ENCODE measurements at regions not wholly inside any gene's neighbourhood (a gene's known extent, or its start where the extent isn't known, plus 50 kb on each side); places are given as distances from the start of the nearest gene placed in this dataset.
"Not testable (repeated sequence)": the region's sequence is repeated elsewhere in the genome, so short reads cannot be mapped to it uniquely, and the experiment has no call there.

DNA sequence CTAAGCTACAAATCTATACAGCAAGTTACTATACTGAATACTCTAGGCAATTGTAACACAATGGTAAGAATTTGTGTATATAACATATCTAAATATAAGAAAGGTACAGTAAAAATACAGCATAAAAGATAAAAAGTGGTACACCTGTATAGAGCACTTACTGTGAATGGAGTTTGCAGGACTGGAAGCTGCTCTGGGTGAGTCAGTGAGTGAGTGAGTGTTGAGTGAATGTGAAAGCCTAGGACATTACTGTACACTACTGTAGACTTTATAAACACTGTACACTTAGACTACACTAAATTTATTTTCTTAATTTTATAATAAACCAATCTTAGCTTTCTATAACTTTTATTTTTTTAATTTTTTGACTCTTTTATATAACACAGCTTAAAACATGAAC is 123.1 kb downstream of the ZMAT3 start:
- DNase-seq (ENCODE audit: low read depth): no peak
- no peak overlapping the region for H3K4me3 ChIP-seq (ENCODE audit: low read depth, low read length)
- TF ChIP-seq, protein P1, sequence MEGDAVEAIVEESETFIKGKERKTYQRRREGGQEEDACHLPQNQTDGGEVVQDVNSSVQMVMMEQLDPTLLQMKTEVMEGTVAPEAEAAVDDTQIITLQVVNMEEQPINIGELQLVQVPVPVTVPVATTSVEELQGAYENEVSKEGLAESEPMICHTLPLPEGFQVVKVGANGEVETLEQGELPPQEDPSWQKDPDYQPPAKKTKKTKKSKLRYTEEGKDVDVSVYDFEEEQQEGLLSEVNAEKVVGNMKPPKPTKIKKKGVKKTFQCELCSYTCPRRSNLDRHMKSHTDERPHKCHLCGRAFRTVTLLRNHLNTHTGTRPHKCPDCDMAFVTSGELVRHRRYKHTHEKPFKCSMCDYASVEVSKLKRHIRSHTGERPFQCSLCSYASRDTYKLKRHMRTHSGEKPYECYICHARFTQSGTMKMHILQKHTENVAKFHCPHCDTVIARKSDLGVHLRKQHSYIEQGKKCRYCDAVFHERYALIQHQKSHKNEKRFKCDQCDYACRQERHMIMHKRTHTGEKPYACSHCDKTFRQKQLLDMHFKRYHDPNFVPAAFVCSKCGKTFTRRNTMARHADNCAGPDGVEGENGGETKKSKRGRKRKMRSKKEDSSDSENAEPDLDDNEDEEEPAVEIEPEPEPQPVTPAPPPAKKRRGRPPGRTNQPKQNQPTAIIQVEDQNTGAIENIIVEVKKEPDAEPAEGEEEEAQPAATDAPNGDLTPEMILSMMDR (IDR thresholded peaks at IDR 0.05; ENCODE audit: insufficient read depth, low read length): no peak

DNA sequence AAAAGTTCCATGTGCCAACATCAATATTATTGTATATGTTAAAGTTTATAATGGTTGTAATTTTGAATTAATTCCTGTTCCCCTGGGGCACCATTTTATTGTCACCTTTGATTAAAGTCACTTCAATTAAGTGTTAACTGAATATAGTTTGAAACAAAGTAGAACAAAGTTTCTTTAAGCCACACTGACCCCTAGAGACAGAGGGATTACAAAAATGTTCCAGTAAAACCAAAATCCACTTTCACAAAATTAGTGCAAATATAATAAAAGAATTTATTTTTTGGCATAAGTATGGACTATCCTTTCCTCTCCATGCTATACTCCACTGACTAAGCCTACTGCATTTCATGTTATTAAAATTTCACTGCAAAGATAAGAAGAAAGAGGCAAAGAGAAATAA is 123.9 kb downstream of the ZMAT3 start:
- TF ChIP-seq, protein P1 (IDR thresholded peaks at IDR 0.05; ENCODE audit: insufficient read depth, low read length): no peak
- no peak for DNase-seq (ENCODE audit: low read depth)
- no peak overlapping the region for H3K4me3 ChIP-seq (ENCODE audit: low read depth, low read length)

DNA sequence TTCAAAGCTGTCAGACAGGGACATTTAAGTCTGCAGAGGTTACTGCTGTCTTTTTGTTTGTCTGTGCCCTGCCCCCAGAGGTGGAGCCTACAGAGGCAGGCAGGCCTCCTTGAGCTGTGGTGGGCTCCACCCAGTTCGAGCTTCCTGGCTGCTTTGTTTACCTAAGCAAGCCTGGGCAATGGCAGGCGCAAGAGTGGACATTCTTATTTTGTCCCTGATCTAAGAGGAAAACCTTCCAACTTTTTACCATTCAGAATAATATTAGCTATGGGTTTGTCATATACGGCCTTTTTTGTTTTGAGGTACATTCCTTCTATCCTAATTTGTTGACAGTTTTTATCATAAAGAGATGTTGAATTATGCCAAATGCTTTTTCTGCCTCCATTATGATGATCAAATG is 129.3 kb downstream of the ZMAT3 start:
- H3K4me3 ChIP-seq (ENCODE audit: low read depth, low read length); DNase-seq (ENCODE audit: low read depth): not testable (repeated sequence)

DNA sequence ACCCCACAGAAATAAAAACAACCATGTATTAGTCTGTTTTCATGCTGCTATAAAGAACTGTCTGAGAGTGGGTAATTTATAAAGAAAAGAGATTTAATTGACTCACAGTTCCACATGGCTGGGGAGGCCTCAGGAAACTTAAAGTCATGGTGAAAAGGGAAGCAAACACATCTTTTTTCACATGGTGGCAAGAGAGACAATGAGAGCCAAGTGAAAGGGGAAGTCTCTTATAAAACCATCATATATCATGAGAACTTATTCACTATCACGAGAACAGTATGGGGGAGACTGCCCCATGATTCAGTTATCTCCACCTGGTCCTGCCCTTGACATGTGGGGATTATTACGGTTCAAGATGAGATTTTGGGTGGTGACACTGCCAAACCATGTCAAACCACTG is 141.5 kb downstream of the ZMAT3 start:
- TF ChIP-seq, protein P1 (IDR thresholded peaks at IDR 0.05; ENCODE audit: insufficient read depth, low read length): no peak
- no peak overlapping the region for H3K4me3 ChIP-seq (ENCODE audit: low read depth, low read length)
- no peak for DNase-seq (ENCODE audit: low read depth)

DNA sequence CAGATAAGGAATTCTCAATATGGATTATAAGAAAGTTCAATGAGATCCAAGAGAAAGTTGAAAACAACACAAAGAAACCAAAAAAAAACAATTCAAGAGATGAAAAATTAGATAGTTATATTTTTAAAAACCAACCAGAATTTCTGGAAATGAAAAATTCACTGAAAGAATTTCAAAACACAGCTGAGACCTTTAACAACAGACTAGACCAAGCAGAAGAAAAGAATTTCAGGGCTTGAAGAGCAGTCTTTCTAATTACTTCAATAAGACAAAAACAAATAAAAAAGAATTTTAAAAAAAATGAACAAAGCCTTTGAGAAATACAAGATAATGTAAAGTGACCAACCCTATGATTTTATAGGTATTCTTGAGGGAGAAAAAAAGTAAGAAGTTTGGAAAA is 155.4 kb downstream of the ZMAT3 start:
- no peak for DNase-seq (ENCODE audit: low read depth)
- TF ChIP-seq, protein P1 (IDR thresholded peaks at IDR 0.05; ENCODE audit: insufficient read depth, low read length): no peak
- no peak overlapping the region for H3K4me3 ChIP-seq (ENCODE audit: low read depth, low read length)

DNA sequence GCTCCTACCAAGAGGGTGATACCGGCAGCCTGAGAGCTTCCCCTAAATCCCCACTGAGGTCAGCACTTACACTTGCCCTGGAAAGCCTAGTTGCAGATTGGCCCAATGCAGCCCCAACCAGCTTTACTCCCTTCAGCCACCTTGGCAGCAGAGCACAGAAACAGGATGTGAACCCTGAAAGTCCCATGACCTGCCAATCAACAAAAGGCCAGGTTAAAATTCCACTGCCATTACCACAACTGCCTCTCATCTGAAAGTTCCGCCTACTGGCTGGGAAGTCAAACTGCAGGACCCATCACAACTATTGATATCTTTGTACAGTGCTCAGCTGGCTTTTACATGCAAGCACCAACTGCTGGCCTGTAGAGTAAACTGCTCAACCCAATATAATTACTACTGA is 156.2 kb downstream of the ZMAT3 start:
- DNase-seq (ENCODE audit: low read depth): no peak
- H3K4me3 ChIP-seq (ENCODE audit: low read depth, low read length): no peak overlapping the region
- TF ChIP-seq, protein P1 (IDR thresholded peaks at IDR 0.05; ENCODE audit: insufficient read depth, low read length): no peak

DNA sequence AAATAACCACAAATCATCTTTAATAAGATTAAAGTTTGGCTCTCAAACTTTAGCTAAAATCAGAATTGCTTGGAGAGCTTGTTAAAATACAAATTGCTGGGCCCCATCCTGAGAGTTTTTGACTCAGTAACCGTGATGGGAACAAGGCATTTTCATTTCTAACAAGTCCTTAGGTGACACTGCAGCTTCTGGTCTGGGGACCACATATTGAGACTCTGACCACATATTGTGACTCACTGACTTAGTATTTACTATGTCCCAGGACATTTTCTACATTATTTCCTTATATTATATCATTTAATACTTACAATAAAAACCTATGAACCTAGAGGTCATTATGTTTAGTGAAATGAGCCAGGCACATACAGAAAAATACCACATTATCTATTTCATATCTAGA is 164.5 kb downstream of the ZMAT3 start:
- TF ChIP-seq, protein P1 (IDR thresholded peaks at IDR 0.05; ENCODE audit: insufficient read depth, low read length): no peak
- no peak for DNase-seq (ENCODE audit: low read depth)

More for the DNA sequence above, 164.5 kb downstream of the ZMAT3 start:
- H3K4me3 ChIP-seq (ENCODE audit: low read depth, low read length): no peak overlapping the region

Data from fibroblast of the aortic adventitia (primary cell).